ENCODE measurements at regions not wholly inside any gene's neighbourhood (a gene's known extent, or its start where the extent isn't known, plus 50 kb on each side); places are given as distances from the start of the nearest gene placed in this dataset.

- intact Hi-C loops (cut with DNase I): no loop called here
These were observed 87.3 kb upstream of the UBAC2 start for GRCh38 chr13:99113351-99113750.

DNA sequence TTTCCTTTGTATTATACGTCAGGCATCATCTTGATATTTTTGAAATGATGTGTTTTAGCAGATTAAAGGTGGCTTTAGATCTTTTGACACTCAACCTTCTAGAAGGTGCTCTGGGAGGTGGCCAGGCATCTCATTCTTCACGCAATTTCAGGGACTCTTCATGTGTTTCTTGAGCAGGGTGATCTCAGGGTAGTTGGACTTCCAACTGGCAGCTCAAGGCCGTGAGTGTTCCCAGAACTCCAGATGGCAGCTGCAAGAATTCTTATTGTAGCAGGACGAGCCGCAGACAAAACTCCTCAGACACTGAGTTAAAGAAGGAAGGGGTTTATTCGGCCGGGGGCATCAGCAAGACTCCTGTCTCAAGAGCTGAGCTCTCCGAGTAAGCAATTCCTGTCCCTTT, 82.5 kb upstream of the UBAC2 start:
- intact Hi-C loops (cut with DNase I): no loop called here
- DNase-seq (ENCODE audit: low spot score): no peak

More at GRCh38 chr13:99113351-99113750, 87.3 kb upstream of the UBAC2 start:
- DNase-seq (ENCODE audit: low spot score): peak; percentile 25

DNA sequence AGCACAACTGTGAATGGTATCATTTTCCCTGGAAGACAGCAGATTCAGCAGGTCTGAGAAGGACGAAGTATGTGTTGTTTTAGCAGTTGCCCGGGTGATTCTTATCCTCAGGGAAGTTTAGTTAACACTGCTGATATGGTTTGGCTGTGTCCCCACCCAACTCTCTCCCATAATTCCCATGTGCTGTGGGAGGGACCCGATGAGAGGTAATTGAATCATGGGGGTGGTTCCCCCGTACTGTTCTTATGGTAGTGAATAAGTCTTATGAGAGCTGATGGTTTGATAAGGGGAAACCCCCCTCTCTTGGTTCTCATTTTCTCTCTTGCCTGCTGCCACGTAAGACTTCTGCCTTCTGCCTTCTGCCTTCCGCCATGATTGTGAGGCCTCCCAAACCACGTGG, 81.0 kb upstream of the UBAC2 start:
- no peak for DNase-seq (ENCODE audit: low spot score)
- intact Hi-C loops (cut with DNase I): no loop called here

DNA sequence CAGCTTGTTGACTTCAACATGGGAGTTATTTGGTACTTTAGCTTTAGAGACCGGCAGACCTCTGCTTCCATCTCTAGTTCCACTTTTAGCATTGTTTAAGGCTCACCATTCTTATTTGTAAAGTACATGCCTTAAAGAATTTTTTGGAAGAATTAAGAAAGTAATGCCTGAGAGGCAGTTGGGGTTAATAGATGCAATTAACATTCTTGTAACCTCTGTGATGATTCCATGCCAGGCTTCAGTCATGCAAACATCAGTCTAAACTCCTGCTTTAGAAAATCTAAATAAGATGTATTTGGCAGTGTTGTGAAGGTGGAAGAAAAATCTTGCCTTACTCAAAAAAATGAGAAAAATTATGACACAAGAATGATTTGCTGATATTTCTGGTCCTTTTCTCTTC, 79.9 kb upstream of the UBAC2 start:
- intact Hi-C loops (cut with DNase I): no loop called here
- DNase-seq (ENCODE audit: low spot score): no peak

DNA sequence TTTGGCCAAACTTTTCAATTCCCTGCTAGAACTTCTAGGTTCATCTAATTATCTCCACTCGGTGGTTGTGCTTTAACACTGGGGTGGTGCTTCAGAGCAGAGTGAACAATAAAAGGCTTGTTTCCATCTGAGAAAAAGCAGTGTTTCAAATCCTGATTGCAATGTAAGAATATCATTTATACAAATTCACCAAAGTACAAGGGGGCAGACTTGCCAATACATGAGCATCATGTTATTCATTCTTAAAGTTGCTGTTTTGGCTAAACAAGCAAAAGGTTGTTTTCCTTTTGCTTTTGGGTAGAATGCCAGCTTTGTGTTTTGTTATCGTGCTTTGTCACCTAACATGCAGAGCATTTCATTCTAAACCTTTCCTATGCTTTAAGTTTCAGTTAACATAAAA, 78.5 kb upstream of the UBAC2 start:
- no peak for DNase-seq (ENCODE audit: low spot score)
- intact Hi-C loops (cut with DNase I): no loop called here

GRCh38 chr13:99123101-99124045, 77.3 kb upstream of the UBAC2 start:
- intact Hi-C loops (cut with DNase I): no loop called here
- DNase-seq (ENCODE audit: low spot score): no peak

- no peak for DNase-seq (ENCODE audit: low spot score)
- intact Hi-C loops (cut with DNase I): no loop called here
These were observed 76.6 kb upstream of the UBAC2 start for GRCh38 chr13:99124046-99124400.

GRCh38 chr13:99124794-99125316, 75.8 kb upstream of the UBAC2 start:
- intact Hi-C loops (cut with DNase I): no loop called here
- DNase-seq (ENCODE audit: low spot score): no peak

- intact Hi-C loops (cut with DNase I): no loop called here
- no peak for DNase-seq (ENCODE audit: low spot score)
These were observed 75.2 kb upstream of the UBAC2 start for GRCh38 chr13:99125326-99125915.

DNA sequence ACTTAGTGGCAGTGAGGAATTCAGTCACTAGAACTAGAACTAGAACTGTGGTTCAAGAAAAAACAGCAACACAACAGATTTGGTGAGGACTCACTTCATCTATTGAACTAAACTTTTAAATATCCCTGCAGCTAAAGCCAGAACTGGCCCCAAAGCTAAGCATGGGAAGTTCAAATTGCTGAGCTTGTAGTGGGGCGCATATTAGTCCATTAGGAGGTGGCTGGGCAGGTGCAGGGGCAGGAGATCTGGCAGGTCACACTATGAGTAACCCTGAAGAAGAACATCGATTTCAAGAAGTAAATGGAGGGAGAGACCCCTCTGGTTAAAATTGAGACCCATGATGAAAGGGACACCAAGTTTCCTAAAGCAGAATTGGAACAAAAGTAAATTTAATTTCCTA, 73.8 kb upstream of the UBAC2 start:
- intact Hi-C loops (cut with DNase I): no loop called here
- DNase-seq (ENCODE audit: low spot score): no peak

DNA sequence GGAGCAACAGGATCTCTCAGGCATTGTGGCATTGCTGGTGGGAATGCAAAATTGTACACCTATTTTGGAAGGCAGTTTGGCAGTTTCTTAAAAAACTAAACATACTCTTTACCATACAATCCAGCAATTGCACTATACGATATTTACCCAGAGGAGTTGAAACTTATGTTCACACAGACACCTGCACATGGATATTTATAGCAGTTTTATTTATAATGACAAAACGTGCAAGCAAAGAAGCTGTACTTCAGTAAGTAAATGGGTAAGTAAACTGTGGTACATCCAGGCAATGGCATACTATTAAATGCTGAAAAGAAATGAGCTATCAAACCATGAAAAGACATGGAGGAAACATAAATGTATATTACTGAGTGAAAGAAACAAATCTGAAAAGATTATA, 71.6 kb upstream of the UBAC2 start:
- no peak for DNase-seq (ENCODE audit: low spot score)
- intact Hi-C loops (cut with DNase I): no loop called here

DNA sequence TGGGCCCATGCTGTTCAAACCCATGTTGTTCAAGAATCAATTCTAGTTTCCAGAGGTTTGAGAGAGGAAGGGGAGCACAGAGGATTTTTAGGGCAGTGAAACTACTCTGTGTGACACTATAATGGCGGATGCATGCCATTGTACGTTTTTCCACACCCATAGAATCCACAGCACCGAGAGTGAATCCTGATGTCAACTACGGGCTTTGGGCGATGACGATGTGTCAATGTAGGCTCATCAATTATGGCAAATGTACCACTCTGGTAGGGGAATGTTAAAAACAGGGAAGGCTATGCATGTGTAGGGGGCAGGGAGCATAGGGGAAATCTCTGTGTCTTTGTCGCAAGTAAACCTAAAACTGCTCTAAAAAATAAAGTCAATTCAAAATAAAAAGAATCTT, 70.7 kb upstream of the UBAC2 start:
- no peak for DNase-seq (ENCODE audit: low spot score)
- intact Hi-C loops (cut with DNase I): no loop called here

DNA sequence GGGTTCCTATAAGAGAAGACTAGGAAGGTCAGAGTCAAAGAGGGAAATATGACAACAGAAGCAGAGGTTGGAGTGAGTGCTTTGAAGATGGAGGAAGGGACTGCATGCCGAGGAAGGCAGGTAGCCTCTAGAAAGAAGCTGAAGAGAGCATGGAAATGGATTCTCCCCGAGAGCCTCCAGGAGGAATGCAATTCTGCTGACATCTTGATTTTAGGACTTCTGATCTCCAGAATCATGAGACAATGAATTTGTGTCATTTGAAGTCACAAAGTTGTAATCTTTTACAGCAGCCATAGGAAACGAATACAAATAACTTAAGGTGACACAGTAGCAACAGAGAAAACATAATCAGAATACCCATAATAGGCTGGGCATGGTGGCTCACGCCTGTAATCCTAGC, 69.2 kb upstream of the UBAC2 start:
- DNase-seq (ENCODE audit: low spot score): no peak
- intact Hi-C loops (cut with DNase I): no loop called here

DNA sequence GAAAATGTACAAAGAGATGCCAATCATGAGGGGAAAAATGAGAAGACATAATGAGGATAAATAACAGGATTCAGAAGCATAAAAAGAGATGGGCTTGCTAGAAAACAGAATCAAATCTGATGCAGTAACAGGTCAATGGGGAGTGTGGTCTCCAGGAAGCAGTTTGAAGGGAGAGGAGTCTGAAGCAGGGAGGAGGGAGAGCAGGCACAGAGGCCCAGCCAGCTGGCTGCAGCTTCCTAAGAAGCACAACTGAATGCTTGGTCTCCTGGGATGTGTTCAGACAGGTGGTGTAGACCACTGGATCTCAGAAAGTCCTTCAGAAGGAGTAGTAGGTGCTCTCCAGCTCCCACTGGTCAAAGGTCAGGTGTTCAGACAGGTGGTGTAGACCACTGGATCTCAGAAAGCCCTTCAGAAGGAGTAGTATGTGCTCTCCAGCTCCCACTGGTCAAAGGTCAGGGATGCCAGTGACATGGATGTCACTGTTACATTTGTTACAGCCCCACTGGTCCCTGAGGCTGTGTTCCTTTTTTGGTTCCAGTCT, 68.3 kb upstream of the UBAC2 start:
- intact Hi-C loops (cut with DNase I): no loop called here
- no peak for DNase-seq (ENCODE audit: low spot score)

DNA sequence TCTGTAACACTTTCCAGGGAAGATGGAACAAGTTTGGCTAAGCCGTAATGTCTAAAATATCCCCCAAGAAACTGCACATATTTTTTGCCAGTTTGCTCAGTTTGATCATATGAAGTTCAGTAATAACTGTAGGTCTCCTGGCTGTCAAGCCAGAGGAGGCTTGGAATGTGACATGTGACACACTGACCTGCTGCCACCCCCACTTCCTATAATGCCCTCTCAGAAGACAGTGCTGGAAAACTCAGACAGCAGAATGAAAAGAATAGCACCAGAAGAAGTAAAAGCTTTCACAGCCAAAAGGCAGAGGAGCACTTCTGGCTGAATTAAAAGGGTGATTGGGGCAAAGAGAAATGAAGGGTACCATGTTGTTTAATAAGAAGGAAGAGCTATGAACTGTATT, 67.4 kb upstream of the UBAC2 start:
- intact Hi-C loops (cut with DNase I): no loop called here
- no peak for DNase-seq (ENCODE audit: low spot score)

- DNase-seq (ENCODE audit: low spot score): no peak
- intact Hi-C loops (cut with DNase I): no loop called here
These were observed 66.8 kb upstream of the UBAC2 start for GRCh38 chr13:99133848-99134247.

- intact Hi-C loops (cut with DNase I): no loop called here
- DNase-seq (ENCODE audit: low spot score): no peak
These were observed 65.1 kb upstream of the UBAC2 start for GRCh38 chr13:99135591-99135990.

GRCh38 chr13:99136427-99136954, 64.2 kb upstream of the UBAC2 start:
- no peak for DNase-seq (ENCODE audit: low spot score)
- intact Hi-C loops (cut with DNase I): no loop called here

- DNase-seq (ENCODE audit: low spot score): no peak
- intact Hi-C loops (cut with DNase I): loop anchor here in 1 of 2 donors (10.0 kb wide), 1 partner anchor 1124 kb away; no protein-coding TSS in a partner anchor
These were observed 59.8 kb upstream of the UBAC2 start for GRCh38 chr13:99140831-99141230.

DNA sequence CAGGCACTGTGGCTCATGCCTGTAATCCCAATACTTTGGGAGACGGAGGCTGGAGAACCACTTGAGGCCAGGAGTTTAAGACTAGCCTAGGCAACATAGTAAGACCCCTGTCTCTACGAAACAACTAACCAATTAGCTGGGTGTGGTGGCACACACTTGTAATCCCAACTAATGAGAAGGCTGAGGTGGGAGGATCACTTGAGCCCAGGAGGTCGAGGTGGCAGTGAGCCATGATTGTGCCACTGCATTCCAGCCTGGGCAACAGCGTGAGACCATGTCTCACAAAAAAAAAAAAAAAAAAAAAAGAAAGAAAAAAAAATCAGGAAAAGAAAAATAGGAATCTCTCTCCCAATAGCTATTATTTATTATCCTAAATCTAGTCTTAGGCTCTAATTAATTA, 56.8 kb upstream of the UBAC2 start:
- no peak for DNase-seq (ENCODE audit: low spot score)
- intact Hi-C loops (cut with DNase I): loop anchor here in 1 of 2 donors (10.0 kb wide), 1 partner anchor 1121 kb away; no protein-coding TSS in a partner anchor

All from posterior vena cava (tissue), 2 donors.